Mesodermal cell (in vitro differentiated cells): ENCODE measurements at regions not wholly inside any gene's neighbourhood (a gene's known extent, or its start where the extent isn't known, plus 50 kb on each side); places are given as distances from the start of the nearest gene placed in this dataset.

ENCODE experiments used
- H3K27ac ChIP-seq: 2 replicates; pipeline ENCODE4 v1.7.0; 2013; ENCODE audit warnings: mild to moderate bottlenecking, low read depth, low read length, moderate library complexity; ENCODE audit not compliant: severe bottlenecking
- H3K36me3 ChIP-seq: 2 replicates; pipeline ENCODE4 v1.7.1; 2013; ENCODE audit warnings: mild to moderate bottlenecking, low read length, moderate library complexity; ENCODE audit not compliant: control insufficient read depth, insufficient read depth
- H3K4me1 ChIP-seq: one replicate; pipeline ENCODE4 v1.7.1; 2013; ENCODE audit warnings: mild to moderate bottlenecking, low read length; ENCODE audit not compliant: insufficient read depth, control insufficient read depth, poor library complexity, severe bottlenecking
- H3K4me3 ChIP-seq: 2 replicates; pipeline ENCODE4 v1.7.0; 2013; ENCODE audit warnings: low read length, control low read depth, mild to moderate bottlenecking; ENCODE audit not compliant: insufficient read depth, poor library complexity, severe bottlenecking; ENCODE audit errors: extremely low read depth
- H3K9me3 ChIP-seq: 2 replicates; pipeline ENCODE4 v1.7.1; 2013; ENCODE audit warnings: mild to moderate bottlenecking, low read length, moderate library complexity; ENCODE audit not compliant: control insufficient read depth
- WGBS, 2 experiments: methylation state at CpG; one replicate each; pipeline ENCODE4 v1.1.5; 2013; ENCODE audit warnings: missing lambda C conversion rate in 2 of 2; ENCODE audit not compliant: insufficient coverage in 2 of 2; 5-methylcytosine and 5-hydroxymethylcytosine counted together

DNA sequence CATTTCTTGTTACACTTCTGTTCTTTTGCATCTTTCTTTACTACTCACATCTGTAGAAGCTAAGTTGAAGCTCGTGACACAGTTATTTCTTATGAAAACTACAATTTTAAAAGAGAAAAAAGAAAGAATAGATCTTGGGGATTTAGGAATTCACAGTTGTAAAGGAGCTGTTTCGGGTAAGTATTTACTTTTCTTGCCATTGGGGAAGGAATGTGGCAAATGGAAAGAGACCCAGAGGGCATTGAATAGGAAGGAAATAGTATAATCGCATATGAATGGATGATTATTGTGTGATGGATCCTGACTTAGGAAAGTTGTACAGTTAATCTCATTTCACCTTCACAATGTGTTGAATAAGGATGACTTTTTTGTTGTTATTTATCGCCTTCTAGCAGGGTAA lies 914.1 kb upstream of the CDH8 start:
- no peak overlapping the region for H3K4me3 ChIP-seq
- no peaks in the 10 kb centered on the region for H3K9me3 ChIP-seq
- H3K36me3 ChIP-seq = no peaks in the 10 kb centered on the region
- no peaks in the 10 kb centered on the region for H3K4me1 ChIP-seq
- WGBS, 2 experiments = 53 to 54% methylated on average over 2 of the region's 4 CpGs
- H3K27ac ChIP-seq = no peak overlapping the region

DNA sequence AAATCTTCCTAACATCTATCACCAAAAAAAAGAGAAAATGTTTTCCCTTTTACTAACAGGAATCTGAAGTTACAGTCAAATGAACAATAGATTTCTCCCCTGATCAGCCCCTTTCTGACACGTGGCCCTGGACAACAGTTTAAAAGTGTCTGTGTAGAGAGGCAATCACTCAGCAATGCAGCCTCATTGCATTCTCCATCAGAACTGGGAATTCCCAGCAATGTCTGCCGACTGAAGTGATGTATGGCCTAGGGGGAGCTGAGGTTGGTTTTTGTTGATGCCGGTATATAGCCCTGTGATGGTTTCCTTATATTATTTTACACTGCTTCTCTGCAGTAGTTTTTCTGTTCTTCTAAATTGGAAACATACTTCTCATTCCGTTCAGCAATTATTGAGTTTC lies 904.3 kb upstream of the CDH8 start:
- no peak overlapping the region for H3K27ac ChIP-seq
- H3K4me3 ChIP-seq = no peak overlapping the region
- H3K9me3 ChIP-seq = no peaks in the 10 kb centered on the region
- WGBS, 2 experiments = 17 to 43% methylated on average over 1 of the region's 4 CpGs
- no peaks in the 10 kb centered on the region for H3K36me3 ChIP-seq
- no peaks in the 10 kb centered on the region for H3K4me1 ChIP-seq

DNA sequence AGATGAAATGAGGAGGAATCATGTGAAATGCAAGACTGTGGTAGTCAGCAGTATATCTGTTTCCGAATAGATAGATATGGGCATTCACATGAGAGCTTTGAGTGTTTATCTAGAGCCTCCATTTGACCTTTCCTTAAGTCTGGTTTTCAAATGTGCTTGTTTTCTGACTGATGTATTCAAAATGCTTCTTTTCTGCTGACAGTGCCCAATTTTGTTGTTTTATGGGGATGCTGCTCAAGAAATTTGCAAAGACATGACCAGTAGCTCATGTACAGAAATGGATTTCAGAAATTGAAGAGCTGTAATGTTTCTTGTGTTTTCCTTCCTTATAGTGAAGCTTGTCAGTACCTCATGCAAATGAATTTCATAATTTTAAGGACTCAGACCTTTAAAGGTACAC lies 903.4 kb upstream of the CDH8 start:
- H3K4me3 ChIP-seq = no peak overlapping the region
- no peak overlapping the region for H3K27ac ChIP-seq
- WGBS, 2 experiments = 83 to 100% methylated on average over 1 of the region's 1 CpG
- no peaks in the 10 kb centered on the region for H3K36me3 ChIP-seq
- no peaks in the 10 kb centered on the region for H3K4me1 ChIP-seq
- no peaks in the 10 kb centered on the region for H3K9me3 ChIP-seq

DNA sequence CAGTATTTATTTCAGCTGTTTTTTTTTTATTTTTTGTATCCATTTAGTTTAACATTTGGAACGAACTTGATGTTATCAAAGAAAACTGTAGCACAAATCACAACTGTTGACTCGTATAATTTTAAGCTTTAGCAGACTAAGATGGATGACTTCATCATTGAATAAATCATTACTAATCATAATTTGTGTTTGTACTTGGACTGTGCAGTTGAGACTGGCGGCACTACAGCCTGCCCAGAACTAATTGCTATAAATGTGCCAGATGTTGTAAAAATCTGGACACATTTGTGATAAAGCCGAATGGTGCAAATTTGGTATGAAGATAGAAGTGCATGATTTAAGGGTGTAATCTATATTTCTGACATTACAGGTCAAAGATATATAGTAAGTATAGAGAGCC lies 897.7 kb upstream of the CDH8 start:
- no peak overlapping the region for H3K27ac ChIP-seq
- no peaks in the 10 kb centered on the region for H3K36me3 ChIP-seq
- H3K4me1 ChIP-seq = no peaks in the 10 kb centered on the region
- no peak overlapping the region for H3K4me3 ChIP-seq
- H3K9me3 ChIP-seq = no peaks in the 10 kb centered on the region
- WGBS, 2 experiments = 100% methylated on average over 1 of the region's 4 CpGs

DNA sequence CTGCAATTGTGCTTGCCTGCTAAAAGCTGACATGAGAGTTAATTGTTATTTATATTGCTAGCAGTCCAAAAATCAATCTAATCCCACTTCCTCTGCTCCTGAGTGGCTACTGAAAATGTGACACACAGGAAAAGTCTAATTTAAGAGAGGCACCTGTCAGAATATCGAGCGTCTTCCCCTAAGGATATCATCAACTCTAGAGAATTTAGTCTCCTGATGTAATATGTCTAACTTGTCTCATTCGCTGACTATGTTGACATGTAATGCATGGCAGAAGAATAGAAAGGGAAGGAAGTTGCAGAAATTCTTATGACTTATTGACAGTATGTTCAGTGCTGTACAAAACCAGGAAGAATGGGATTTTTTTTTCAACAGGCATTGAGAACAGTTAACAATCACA lies 893.4 kb upstream of the CDH8 start:
- H3K36me3 ChIP-seq = no peaks in the 10 kb centered on the region

DNA sequence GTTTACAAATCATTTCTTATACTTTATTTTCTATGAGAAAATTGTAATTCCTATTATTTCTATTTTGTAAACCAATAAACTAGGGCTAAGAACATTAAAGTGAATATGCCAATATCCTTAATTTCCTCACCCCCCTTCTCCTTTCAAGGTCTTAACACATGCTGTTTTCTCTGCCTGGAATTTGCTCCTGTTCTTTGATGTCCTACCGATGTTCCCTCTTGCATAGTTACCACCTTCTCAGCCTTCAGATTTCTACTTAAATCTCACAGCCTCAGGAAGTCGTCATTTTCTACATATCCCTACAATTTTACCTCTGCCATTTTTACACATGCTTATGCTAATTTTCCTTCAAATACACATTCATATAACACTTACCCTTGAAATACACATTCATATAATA lies 890.9 kb upstream of the CDH8 start:
- Histone ChIP-seq H3K9me3 (no peaks in the 10 kb centered on the region), H3K36me3 (no peaks in the 10 kb centered on the region), H3K4me1 (no peaks in the 10 kb centered on the region), H3K4me3 (no peak overlapping the region), H3K27ac (no peak overlapping the region)
- 9 to 31% methylated on average over 2 of the region's 2 CpGs for WGBS, 2 experiments

More for the DNA sequence above, 893.4 kb upstream of the CDH8 start:
- Histone ChIP-seq H3K27ac (no peak overlapping the region), H3K4me3 (no peak overlapping the region), H3K9me3 (no peaks in the 10 kb centered on the region), H3K4me1 (no peaks in the 10 kb centered on the region)
- WGBS, 2 experiments = 96 to 100% methylated on average over 1 to 3 of the region's 3 CpGs

DNA sequence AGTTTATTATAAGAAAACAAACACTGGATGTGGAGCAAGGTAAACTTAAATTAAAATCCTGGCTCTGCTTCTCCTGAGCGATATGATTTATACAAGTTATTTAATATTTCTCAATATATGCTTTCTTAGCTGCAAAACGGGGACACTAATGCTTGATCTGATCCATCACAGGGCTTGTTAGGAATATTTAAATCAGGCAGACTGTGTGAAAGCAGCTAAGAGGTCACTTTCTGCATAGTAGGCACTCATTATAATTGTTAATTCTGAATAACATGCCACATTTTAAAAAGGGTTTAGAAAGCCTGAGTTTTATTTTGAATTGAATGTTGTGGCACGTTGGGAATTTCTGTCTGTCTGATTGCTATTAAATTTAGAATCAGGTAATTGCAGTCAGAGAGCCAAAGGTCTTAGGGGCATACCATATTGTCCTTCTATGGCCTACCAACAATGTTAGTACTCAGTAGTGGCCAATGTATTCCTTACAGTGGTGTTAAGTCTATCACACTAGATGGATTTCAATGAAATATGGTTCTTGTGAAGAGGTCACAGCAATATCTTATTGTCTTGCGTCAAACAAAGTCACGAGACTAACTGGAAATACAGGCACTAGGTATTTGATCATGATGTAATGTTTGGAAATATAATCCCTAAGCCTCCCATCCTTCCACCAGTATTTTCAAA lies 890.0 kb upstream of the CDH8 start:
- WGBS, 2 experiments = 71% methylated on average over 1 of the region's 5 CpGs; no CpG with 5 or more reads in 1 of the 2 experiments
- Histone ChIP-seq H3K4me3 (no peak overlapping the region), H3K27ac (no peak overlapping the region), H3K4me1 (no peaks in the 10 kb centered on the region), H3K36me3 (no peaks in the 10 kb centered on the region), H3K9me3 (no peaks in the 10 kb centered on the region)

DNA sequence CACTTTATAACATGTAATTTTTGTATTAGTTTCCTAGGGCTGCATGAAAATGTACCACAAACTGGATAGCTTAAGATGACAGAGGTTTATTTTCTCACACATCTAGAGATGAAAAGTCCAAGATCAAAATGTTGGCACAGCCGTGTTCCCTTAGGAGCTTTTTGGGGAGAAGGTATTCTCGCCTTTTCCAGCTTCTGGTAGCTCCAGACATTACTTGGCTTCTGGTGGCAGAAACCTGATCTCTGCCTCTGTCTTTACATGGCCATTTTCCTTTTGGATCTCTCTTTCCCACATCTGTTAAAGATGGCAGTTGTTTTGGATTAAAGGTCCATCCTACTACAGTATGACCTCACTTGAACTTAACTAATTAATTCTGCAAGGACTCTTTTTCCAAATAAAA lies 885.7 kb upstream of the CDH8 start:
- Histone ChIP-seq H3K9me3 (no peaks in the 10 kb centered on the region), H3K4me1 (no peaks in the 10 kb centered on the region), H3K36me3 (no peaks in the 10 kb centered on the region), H3K27ac (no peak overlapping the region), H3K4me3 (no peak overlapping the region)
- no CpG with 5 or more reads among the region's 2 CpGs for WGBS, 2 experiments

DNA sequence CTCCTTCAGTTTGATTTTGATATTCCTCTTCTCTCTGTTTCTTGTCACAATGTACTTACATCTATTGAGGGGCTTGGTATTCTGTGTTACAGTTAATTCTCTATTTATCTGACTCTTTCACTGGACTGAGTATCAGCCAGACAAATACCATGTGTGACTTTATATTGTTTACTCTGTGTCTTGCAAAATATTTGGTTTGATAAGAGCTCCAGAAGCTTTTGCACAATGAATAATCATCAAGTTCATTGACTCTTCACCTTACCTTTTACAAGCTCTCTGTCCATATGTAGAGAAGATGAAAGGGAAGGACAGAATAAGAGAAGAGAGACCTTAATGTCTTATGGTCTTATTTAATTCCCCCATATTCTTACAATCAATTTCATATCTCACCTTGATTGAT lies 877.7 kb upstream of the CDH8 start:
- Histone ChIP-seq H3K4me1 (no peaks in the 10 kb centered on the region), H3K4me3 (no peak overlapping the region), H3K9me3 (no peaks in the 10 kb centered on the region), H3K27ac (no peak overlapping the region), H3K36me3 (no peaks in the 10 kb centered on the region)

DNA sequence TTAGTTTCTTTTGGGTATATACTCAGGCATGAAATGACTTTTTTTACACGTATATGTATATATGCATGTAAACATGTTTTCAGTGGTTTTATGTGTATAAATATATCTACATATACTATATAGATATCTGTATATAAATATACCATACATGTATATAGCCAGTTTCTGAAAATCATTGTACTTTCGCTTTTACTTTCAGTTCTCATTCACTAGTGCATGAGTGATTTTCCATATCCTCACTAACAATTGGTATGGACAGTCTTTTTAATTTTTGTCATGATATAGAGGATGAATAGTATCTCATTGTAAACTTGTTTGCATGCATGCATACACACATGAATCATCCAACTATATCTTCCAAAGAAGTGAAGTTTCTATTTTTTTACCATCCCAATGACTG lies 877.1 kb upstream of the CDH8 start:
- Histone ChIP-seq H3K4me3 (no peak overlapping the region), H3K9me3 (no peaks in the 10 kb centered on the region), H3K36me3 (no peaks in the 10 kb centered on the region), H3K27ac (no peak overlapping the region), H3K4me1 (no peaks in the 10 kb centered on the region)
- no CpG with 5 or more reads among the region's 2 CpGs for WGBS, 2 experiments

DNA sequence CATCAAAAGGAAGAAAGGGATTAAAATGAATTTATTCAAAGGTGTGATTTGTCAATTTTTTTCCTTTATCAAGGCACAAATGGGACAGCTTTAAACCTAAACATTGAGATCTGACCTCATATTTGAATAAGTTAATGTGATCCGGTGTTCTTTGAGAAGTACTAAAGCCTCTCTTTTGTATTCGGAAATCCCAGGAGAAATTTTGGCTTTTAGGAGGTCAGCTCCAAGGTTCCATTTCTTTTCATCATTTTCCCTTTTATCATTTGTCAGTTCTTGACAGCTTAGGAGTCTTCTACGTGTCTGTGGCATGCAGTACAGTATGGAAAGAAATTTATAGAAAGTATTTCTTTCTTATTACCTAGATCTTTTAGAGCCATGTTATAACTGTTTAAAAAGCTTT lies 873.4 kb upstream of the CDH8 start:
- Histone ChIP-seq H3K9me3 (no peaks in the 10 kb centered on the region), H3K27ac (no peak overlapping the region), H3K36me3 (no peaks in the 10 kb centered on the region), H3K4me1 (no peaks in the 10 kb centered on the region), H3K4me3 (no peak overlapping the region)
- WGBS, 2 experiments = no CpG with 5 or more reads among the region's 3 CpGs
